ENCODE measurements at regions not wholly inside any gene's neighbourhood (a gene's known extent, or its start where the extent isn't known, plus 50 kb on each side); places are given as distances from the start of the nearest gene placed in this dataset.
A peak's percentile ranks its signal among the peaks of the same experiment; 100 is the strongest.

GRCh38 chr3:106809041-106809440 lies 568.2 kb upstream of the CCDC54 start:
- TF ChIP-seq CTCF (IDR thresholded peaks at IDR 0.05; ENCODE audit: poor library complexity, severe bottlenecking) = no peak
- no peak for DNase-seq (ENCODE audit: low spot score)
- Histone ChIP-seq H3K4me3 (ENCODE audit: severe bottlenecking) (no peak overlapping the region), H3K4me1 (ENCODE audit: insufficient read depth, poor library complexity, severe bottlenecking) (peaks cover 2% of the 10 kb centered on the region), H3K36me3 (ENCODE audit: low read depth) (no peaks in the 10 kb centered on the region), H3K27me3 (ENCODE audit: insufficient read depth, poor library complexity, severe bottlenecking) (no peaks in the 10 kb centered on the region), H3K9me3 (ENCODE audit: severe bottlenecking) (no peaks in the 10 kb centered on the region), H3K27ac (ENCODE audit: poor library complexity, severe bottlenecking) (no peak overlapping the region)
- no peak for ATAC-seq (ENCODE audit: low read depth)

- Histone ChIP-seq H3K36me3 (ENCODE audit: low read depth) (no peaks in the 10 kb centered on the region), H3K4me1 (ENCODE audit: insufficient read depth, poor library complexity, severe bottlenecking) (peaks cover 2% of the 10 kb centered on the region), H3K9me3 (ENCODE audit: severe bottlenecking) (no peaks in the 10 kb centered on the region), H3K4me3 (ENCODE audit: severe bottlenecking) (no peak overlapping the region), H3K27me3 (ENCODE audit: insufficient read depth, poor library complexity, severe bottlenecking) (no peaks in the 10 kb centered on the region), H3K27ac (ENCODE audit: poor library complexity, severe bottlenecking) (no peak overlapping the region)
- TF ChIP-seq CTCF (IDR thresholded peaks at IDR 0.05; ENCODE audit: poor library complexity, severe bottlenecking) = no peak
- ATAC-seq (ENCODE audit: low read depth) (no peak), DNase-seq (ENCODE audit: low spot score) (no peak)
These were observed 567.5 kb upstream of the CCDC54 start for GRCh38 chr3:106809623-106810299.

- TF ChIP-seq CTCF (IDR thresholded peaks at IDR 0.05; ENCODE audit: poor library complexity, severe bottlenecking) = no peak
- Histone ChIP-seq H3K9me3 (ENCODE audit: severe bottlenecking) (no peaks in the 10 kb centered on the region), H3K27me3 (ENCODE audit: insufficient read depth, poor library complexity, severe bottlenecking) (no peaks in the 10 kb centered on the region), H3K4me3 (ENCODE audit: severe bottlenecking) (no peak overlapping the region), H3K36me3 (ENCODE audit: low read depth) (no peaks in the 10 kb centered on the region), H3K27ac (ENCODE audit: poor library complexity, severe bottlenecking) (no peak overlapping the region), H3K4me1 (ENCODE audit: insufficient read depth, poor library complexity, severe bottlenecking) (peaks cover 2% of the 10 kb centered on the region)
- no peak for DNase-seq (ENCODE audit: low spot score)
- ATAC-seq (ENCODE audit: low read depth) = no peak
These were observed 566.9 kb upstream of the CCDC54 start for GRCh38 chr3:106810300-106810875.

- no peak for TF ChIP-seq CTCF (IDR thresholded peaks at IDR 0.05; ENCODE audit: poor library complexity, severe bottlenecking)
These were observed 565.9 kb upstream of the CCDC54 start for GRCh38 chr3:106811376-106811775.

GRCh38 chr3:106813742-106814141 lies 563.5 kb upstream of the CCDC54 start:
- no peak for DNase-seq (ENCODE audit: low spot score)
- Histone ChIP-seq H3K36me3 (ENCODE audit: low read depth) (no peaks in the 10 kb centered on the region), H3K27me3 (ENCODE audit: insufficient read depth, poor library complexity, severe bottlenecking) (no peaks in the 10 kb centered on the region), H3K4me3 (ENCODE audit: severe bottlenecking) (no peak overlapping the region), H3K9me3 (ENCODE audit: severe bottlenecking) (no peaks in the 10 kb centered on the region), H3K4me1 (ENCODE audit: insufficient read depth, poor library complexity, severe bottlenecking) (peaks cover 2% of the 10 kb centered on the region), H3K27ac (ENCODE audit: poor library complexity, severe bottlenecking) (no peak overlapping the region)
- no peak for TF ChIP-seq CTCF (IDR thresholded peaks at IDR 0.05; ENCODE audit: poor library complexity, severe bottlenecking)
- ATAC-seq (ENCODE audit: low read depth) = no peak

More at GRCh38 chr3:106811376-106811775, 565.9 kb upstream of the CCDC54 start:
- no peak for DNase-seq (ENCODE audit: low spot score)
- no peaks in the 10 kb centered on the region for H3K9me3 ChIP-seq (ENCODE audit: severe bottlenecking)
- H3K4me1 ChIP-seq (ENCODE audit: insufficient read depth, poor library complexity, severe bottlenecking) = peaks cover 2% of the 10 kb centered on the region
- H3K27ac ChIP-seq (ENCODE audit: poor library complexity, severe bottlenecking) = no peak overlapping the region
- no peaks in the 10 kb centered on the region for H3K27me3 ChIP-seq (ENCODE audit: insufficient read depth, poor library complexity, severe bottlenecking)
- peak; percentile 66; the same call in 2 of the 3 replicates for ATAC-seq (ENCODE audit: low read depth)
- H3K4me3 ChIP-seq (ENCODE audit: severe bottlenecking) = no peak overlapping the region
- H3K36me3 ChIP-seq (ENCODE audit: low read depth) = no peaks in the 10 kb centered on the region
